Uterus (tissue), 2 donors: ENCODE measurements at regions not wholly inside any gene's neighbourhood (a gene's known extent, or its start where the extent isn't known, plus 50 kb on each side); places are given as distances from the start of the nearest gene placed in this dataset.

ENCODE experiments used
- POLR2A ChIP-seq, 2 donors: fragments of 450-650 bp; IDR thresholded peaks; one replicate each; pipeline ENCODE4 v1.6.1; 2016; ENCODE audit warnings: antibody characterized with exemption in 2 of 2, mild to moderate bottlenecking in 1 of 2, moderate library complexity in 1 of 2
- TF ChIP-seq, protein P1 (sequence below), 4 experiments: fragments of 200-600 bp in 2 of 4; fragments of 450-650 bp in 2 of 4; sonication (generic) in 2 of 4; IDR thresholded peaks; one replicate each; pipeline ENCODE4 v1.5.1; 2016 to 2019; ENCODE audit warnings: antibody characterized with exemption in 4 of 4, mild to moderate bottlenecking in 2 of 4, moderate library complexity in 1 of 4

DNA sequence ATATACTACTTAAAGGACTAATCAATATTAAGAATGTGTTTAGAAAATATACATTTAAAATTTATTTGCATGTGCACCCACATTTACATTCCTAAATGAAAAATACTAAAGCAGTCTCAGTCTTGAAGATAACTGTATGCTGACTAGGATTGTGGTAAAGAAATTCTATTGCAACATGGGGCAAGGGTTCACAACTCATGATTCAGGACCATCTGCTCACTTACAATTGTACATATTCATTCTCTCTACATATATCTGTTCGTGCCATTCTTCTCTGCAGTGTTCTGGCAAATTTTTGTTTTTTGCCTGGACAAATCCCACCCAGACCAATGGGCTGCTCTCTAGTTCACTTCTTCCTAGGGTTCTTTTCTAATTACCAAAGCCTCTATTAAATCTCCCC is 417.2 kb upstream of the NOVA1 start:
- TF ChIP-seq, protein P1, sequence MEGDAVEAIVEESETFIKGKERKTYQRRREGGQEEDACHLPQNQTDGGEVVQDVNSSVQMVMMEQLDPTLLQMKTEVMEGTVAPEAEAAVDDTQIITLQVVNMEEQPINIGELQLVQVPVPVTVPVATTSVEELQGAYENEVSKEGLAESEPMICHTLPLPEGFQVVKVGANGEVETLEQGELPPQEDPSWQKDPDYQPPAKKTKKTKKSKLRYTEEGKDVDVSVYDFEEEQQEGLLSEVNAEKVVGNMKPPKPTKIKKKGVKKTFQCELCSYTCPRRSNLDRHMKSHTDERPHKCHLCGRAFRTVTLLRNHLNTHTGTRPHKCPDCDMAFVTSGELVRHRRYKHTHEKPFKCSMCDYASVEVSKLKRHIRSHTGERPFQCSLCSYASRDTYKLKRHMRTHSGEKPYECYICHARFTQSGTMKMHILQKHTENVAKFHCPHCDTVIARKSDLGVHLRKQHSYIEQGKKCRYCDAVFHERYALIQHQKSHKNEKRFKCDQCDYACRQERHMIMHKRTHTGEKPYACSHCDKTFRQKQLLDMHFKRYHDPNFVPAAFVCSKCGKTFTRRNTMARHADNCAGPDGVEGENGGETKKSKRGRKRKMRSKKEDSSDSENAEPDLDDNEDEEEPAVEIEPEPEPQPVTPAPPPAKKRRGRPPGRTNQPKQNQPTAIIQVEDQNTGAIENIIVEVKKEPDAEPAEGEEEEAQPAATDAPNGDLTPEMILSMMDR (IDR thresholded peaks at IDR 0.05): no peak
- no peak for TF ChIP-seq POLR2A (IDR thresholded peaks at IDR 0.05)
